ENCODE measurements at regions not wholly inside any gene's neighbourhood (a gene's known extent, or its start where the extent isn't known, plus 50 kb on each side); places are given as distances from the start of the nearest gene placed in this dataset.

DNA sequence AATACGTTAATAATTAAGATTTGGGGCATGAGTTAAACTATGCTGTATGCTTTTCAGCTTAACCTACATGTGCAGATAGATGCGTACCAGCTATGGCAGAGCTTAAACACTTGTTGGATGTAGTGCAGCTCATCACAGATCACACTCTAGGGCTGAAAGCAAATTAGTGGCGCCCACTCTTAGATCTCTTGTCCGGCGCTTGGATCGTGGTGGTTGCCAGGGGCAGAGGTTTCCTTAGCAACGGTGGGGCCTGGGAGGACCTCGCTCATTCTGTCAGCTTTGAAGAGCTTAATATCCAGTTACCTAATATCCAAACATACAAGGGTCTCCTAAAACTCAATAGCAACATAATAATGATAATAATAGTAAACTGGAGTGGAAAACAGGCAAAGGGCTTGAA, 548.2 kb upstream of the PFKP start:
- peaks cover 3 to 5% of the 10 kb centered on the region in 2 experiments; a peak in 2 of 4 replicates for H3K4me1 Mint-ChIP-seq
- no peak overlapping the region for H3K9ac ChIP-seq (ENCODE audit: extremely low read depth, insufficient read length, low read length)
- no peaks in the 10 kb centered on the region for H3K23me2 ChIP-seq (ENCODE audit: insufficient read length, low read depth, low read length, poor library complexity, severe bottlenecking)
- TF ChIP-seq, protein P1, sequence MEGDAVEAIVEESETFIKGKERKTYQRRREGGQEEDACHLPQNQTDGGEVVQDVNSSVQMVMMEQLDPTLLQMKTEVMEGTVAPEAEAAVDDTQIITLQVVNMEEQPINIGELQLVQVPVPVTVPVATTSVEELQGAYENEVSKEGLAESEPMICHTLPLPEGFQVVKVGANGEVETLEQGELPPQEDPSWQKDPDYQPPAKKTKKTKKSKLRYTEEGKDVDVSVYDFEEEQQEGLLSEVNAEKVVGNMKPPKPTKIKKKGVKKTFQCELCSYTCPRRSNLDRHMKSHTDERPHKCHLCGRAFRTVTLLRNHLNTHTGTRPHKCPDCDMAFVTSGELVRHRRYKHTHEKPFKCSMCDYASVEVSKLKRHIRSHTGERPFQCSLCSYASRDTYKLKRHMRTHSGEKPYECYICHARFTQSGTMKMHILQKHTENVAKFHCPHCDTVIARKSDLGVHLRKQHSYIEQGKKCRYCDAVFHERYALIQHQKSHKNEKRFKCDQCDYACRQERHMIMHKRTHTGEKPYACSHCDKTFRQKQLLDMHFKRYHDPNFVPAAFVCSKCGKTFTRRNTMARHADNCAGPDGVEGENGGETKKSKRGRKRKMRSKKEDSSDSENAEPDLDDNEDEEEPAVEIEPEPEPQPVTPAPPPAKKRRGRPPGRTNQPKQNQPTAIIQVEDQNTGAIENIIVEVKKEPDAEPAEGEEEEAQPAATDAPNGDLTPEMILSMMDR (conservative IDR thresholded peaks at IDR 0.05): no peak
- no peaks in the 10 kb centered on the region for H3K4me1 ChIP-seq (ENCODE audit: insufficient read depth, low read length)
- no peak overlapping the region for H2BK20ac ChIP-seq (ENCODE audit: low read depth, low read length, poor library complexity, severe bottlenecking)
- H4K5ac ChIP-seq (ENCODE audit: insufficient read length, low read depth, low read length): no peak overlapping the region
- no peak overlapping the region for H2BK5ac ChIP-seq (ENCODE audit: insufficient read length, low read length)
- H2BK12ac ChIP-seq (ENCODE audit: insufficient read length, low read depth, low read length): no peak overlapping the region
- H3K27me3 Mint-ChIP-seq (ENCODE audit: low read depth): no peaks in the 10 kb centered on the region; the same call in 1 of the 2 replicates
- H3K18ac ChIP-seq (ENCODE audit: insufficient read length, low read depth, low read length): no peak overlapping the region
- WGBS (ENCODE audit: extremely low coverage, insufficient read length, low lambda C conversion rate): no CpG with 5 or more reads among the region's 8 CpGs
- H4K91ac ChIP-seq (ENCODE audit: insufficient read length, low read depth, low read length): no peak overlapping the region
- H3K9me3 ChIP-seq (ENCODE audit: control insufficient read depth, low read depth, low read length): no peaks in the 10 kb centered on the region
- no peak overlapping the region for H3K56ac ChIP-seq (ENCODE audit: insufficient read length, low read depth, low read length)
- H3K36me3 Mint-ChIP-seq (ENCODE audit: insufficient read depth in 1 of 3, low read depth in 3 of 3): peaks cover 0 to 5% (median 0%) of the 10 kb centered on the region in 3 experiments; a peak in 1 of 7 replicates
- no peak for DNase-seq
- no peak overlapping the region for H4K8ac ChIP-seq (replicated peaks; ENCODE audit: insufficient read length, low read depth, low read length)
- H3K27ac Mint-ChIP-seq: no peak overlapping the region
- no peak overlapping the region for H3K27ac ChIP-seq (ENCODE audit: insufficient read length, low read depth, low read length)
- H2AK5ac ChIP-seq (ENCODE audit: insufficient read length, low read length): no peak overlapping the region
- no peak overlapping the region for H3K4me2 ChIP-seq (ENCODE audit: insufficient read depth, insufficient read length, low read length)
- H3K79me2 ChIP-seq (ENCODE audit: insufficient read depth, low read length): no peaks in the 10 kb centered on the region
- no peaks in the 10 kb centered on the region for H3K79me1 ChIP-seq (ENCODE audit: insufficient read depth, low read depth, low read length, poor library complexity, severe bottlenecking)
- no peak overlapping the region for H3K4ac ChIP-seq (ENCODE audit: low read depth, low read length)
- H4K20me1 ChIP-seq (ENCODE audit: control insufficient read depth, insufficient read depth, insufficient read length): no peaks in the 10 kb centered on the region
- peaks cover 8% of the 10 kb centered on the region in 2 experiments for H3K9me3 Mint-ChIP-seq
- no peaks in the 10 kb centered on the region for H3K27me3 ChIP-seq (ENCODE audit: insufficient read depth, low read length)
- H2BK15ac ChIP-seq (ENCODE audit: low read depth, low read length): no peak overlapping the region
- no peak overlapping the region for H3K14ac ChIP-seq (ENCODE audit: insufficient read depth, low read length)
- no peak overlapping the region for H2AFZ ChIP-seq (ENCODE audit: low read length)
- H2BK120ac ChIP-seq (ENCODE audit: low read depth, low read length, poor library complexity, severe bottlenecking): no peak overlapping the region
- H3T11ph ChIP-seq (ENCODE audit: low read length): no peak overlapping the region
- no peak overlapping the region for H3K23ac ChIP-seq (ENCODE audit: insufficient read length, low read depth, low read length)
- no peak overlapping the region for H3K4me3 Mint-ChIP-seq
